Ammon's horn (tissue), 1 donor: ENCODE measurements at regions not wholly inside any gene's neighbourhood (a gene's known extent, or its start where the extent isn't known, plus 50 kb on each side); places are given as distances from the start of the nearest gene placed in this dataset.

Experiments used
- DNase-seq: peaks from one replicate; pipeline ENCODE4 v3.0.0-alpha.2; 2016; ENCODE audit warnings: low spot score

- no peak for DNase-seq
Measured at GRCh38 chr10:78394047-78394446, 360.4 kb downstream of the RPS24 start.

GRCh38 chr10:78395162-78395561, 361.5 kb downstream of the RPS24 start:
- DNase-seq, result no peak

- DNase-seq, result no peak
Measured at GRCh38 chr10:78396754-78397153, 363.1 kb downstream of the RPS24 start.

GRCh38 chr10:78397786-78398185, 364.1 kb downstream of the RPS24 start:
- no peak for DNase-seq

GRCh38 chr10:78398382-78398781, 364.7 kb downstream of the RPS24 start:
- DNase-seq, result no peak

- DNase-seq, result peak; percentile 74
Measured at GRCh38 chr10:78401624-78402367, 368.1 kb downstream of the RPS24 start.

- no peak for DNase-seq
Measured at GRCh38 chr10:78402591-78402990, 368.9 kb downstream of the RPS24 start.

- DNase-seq, result no peak
Measured at GRCh38 chr10:78403781-78404180, 370.1 kb downstream of the RPS24 start.

GRCh38 chr10:78404296-78404695, 370.6 kb downstream of the RPS24 start:
- DNase-seq, result no peak

- DNase-seq, result no peak
Measured at GRCh38 chr10:78405231-78405630, 371.6 kb downstream of the RPS24 start.

GRCh38 chr10:78405736-78406135, 372.1 kb downstream of the RPS24 start:
- DNase-seq, result no peak

- no peak for DNase-seq
Measured at GRCh38 chr10:78406648-78407008, 373.0 kb downstream of the RPS24 start.

- peak; percentile 95 for DNase-seq
Measured at GRCh38 chr10:78407009-78407711, 373.5 kb downstream of the RPS24 start.

- no peak for DNase-seq
Measured at GRCh38 chr10:78407966-78408365, 374.3 kb downstream of the RPS24 start.

GRCh38 chr10:78408671-78409472, 375.2 kb downstream of the RPS24 start:
- peak; percentile 72 for DNase-seq

- no peak for DNase-seq
Measured at GRCh38 chr10:78410046-78410965, 376.6 kb downstream of the RPS24 start.

GRCh38 chr10:78411716-78412115, 378.1 kb downstream of the RPS24 start:
- DNase-seq, result no peak

GRCh38 chr10:78412605-78413004, 378.9 kb downstream of the RPS24 start:
- DNase-seq, result no peak

- no peak for DNase-seq
Measured at GRCh38 chr10:78413076-78414055, 379.7 kb downstream of the RPS24 start.

- no peak for DNase-seq
Measured at GRCh38 chr10:78414380-78414779, 380.7 kb downstream of the RPS24 start.

GRCh38 chr10:78415111-78415510, 381.4 kb downstream of the RPS24 start:
- DNase-seq, result no peak
